ENCODE measurements at regions not wholly inside any gene's neighbourhood (a gene's known extent, or its start where the extent isn't known, plus 50 kb on each side); places are given as distances from the start of the nearest gene placed in this dataset.
A peak's percentile ranks its signal among the peaks of the same experiment; 100 is the strongest.

GRCh38 chr4:56240554-56241174, 146.6 kb downstream of the AASDH start:
- no peak for DNase-seq (ENCODE audit: low spot score)

DNA sequence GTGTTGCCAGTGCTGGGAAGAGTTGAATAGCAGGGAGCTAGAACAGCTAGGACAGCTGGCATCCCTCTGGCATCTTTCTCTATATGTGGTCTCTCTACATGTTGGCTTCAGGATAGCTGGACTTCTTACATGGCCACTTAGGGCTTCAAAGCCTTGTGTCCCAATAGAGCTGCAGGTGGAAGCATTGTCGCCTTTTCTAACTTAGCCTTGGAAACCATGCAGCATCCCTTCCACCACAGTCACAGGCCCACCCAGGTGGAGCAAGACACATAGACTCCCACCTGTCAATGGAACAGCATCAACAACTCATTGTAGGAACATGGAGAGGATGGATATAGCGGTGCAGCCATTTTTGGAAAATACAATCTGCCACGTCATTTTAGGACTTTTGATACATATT, 149.0 kb downstream of the AASDH start:
- no peak for DNase-seq (ENCODE audit: low spot score)

DNA sequence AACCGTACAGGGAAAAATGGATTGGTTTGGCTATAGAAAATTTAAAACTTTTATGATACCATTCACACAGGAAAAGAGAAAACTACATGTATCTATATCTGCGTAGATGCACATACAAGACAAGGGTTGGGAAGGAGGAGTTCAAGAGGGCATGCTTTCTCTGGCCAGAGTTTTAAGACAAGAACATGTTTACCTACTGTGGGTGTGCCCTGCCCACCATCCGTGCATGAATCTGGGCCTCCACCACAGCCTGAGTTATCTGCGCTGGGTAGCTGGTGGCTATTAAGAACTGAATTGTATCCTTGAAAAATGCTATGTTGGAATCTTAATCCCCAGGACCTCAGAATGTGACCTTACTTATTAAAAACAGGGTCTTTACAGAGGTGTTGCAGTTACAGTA, 151.6 kb downstream of the AASDH start:
- DNase-seq (ENCODE audit: low spot score): no peak

GRCh38 chr4:56235011-56235410, 152.3 kb downstream of the AASDH start:
- DNase-seq (ENCODE audit: low spot score): no peak

- no peak for DNase-seq (ENCODE audit: low spot score)
Measured at GRCh38 chr4:56234098-56234497, 153.2 kb downstream of the AASDH start.

DNA sequence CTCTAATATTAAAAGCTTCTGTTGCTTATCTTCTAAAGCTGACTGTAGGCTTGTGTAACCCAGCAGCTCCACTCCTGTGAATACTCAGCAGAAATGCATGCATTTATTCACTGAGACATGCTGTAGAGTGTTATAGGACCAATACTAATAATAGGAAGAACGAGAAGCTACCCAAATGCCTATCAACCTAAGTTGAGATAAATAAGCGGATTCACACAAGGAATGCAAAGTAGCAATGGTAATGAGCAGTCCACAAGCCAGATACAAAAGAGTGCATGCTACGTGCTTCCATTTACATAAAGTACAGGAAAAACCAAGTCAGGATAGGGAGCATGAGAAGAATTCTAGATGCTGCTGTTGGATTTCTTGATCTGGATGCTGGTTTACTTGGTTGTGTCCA, 155.9 kb downstream of the AASDH start:
- no peak for DNase-seq (ENCODE audit: low spot score)

DNA sequence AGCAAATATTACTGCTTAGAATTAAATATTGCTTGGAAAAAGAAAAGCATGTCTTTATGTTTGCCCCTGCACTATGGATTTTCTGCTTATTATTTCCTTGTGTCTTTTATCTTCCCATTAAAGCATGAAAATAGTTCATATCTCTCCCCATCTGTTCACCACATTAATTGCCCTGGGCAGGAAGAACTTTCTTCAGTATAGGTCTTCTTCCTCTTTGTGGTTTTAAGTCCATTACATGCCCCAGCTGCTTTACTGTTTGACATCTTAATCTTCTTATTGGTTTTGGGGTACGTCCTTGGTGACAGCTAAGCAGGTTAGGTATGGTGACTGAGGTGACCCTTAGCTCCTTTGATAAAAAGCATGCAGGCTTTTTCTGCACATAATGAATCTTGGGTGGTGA, 157.3 kb downstream of the AASDH start:
- DNase-seq (ENCODE audit: low spot score): no peak

DNA sequence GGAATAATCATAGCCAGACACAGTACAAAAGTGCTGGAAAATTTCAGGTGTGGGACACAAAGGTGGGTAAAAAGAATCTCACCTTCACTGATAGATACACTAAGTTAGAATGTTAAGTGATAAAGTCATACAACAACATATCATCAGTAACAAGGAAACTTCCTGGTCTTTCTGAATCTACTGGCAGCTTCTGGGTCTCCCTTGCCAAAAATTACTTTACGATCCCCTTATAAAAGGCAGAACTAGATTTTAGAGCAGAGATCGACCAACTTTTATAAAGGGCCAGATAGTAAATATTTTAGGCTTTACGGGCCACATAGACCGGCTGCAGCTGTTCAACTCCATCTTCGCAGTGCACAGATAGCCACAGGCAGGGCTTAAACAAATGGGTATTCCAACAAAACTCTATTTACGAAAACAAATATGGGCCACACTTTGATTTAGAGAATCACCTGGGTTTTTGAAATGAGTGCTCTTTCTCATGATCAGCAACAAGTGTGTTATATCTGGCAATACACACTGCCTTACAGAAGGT, 159.9 kb downstream of the AASDH start:
- DNase-seq (ENCODE audit: low spot score): no peak

GRCh38 chr4:56226579-56226978, 160.7 kb downstream of the AASDH start:
- DNase-seq (ENCODE audit: low spot score): no peak

DNA sequence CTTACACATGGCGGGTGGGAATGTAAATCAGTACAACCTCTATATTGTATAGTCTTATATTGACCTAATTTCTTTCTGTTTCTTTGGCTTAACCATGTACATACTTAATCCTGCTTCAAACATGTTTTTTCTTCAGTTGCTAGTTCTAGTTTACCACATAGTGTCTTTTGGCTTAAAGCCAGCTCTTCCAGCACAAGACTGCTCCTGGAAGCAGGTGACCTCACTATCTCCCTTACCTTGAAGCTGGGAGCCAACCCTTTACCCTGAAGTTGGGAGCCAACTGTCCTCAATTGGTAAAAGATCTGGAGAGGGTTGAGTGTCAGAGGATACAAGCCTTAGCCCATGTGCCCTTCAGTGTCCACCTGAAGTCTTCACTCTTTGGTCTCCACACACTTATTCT, 162.7 kb downstream of the AASDH start:
- no peak for DNase-seq (ENCODE audit: low spot score)

- DNase-seq (ENCODE audit: low spot score): no peak
Measured at GRCh38 chr4:56222514-56222913, 164.8 kb downstream of the AASDH start.

DNA sequence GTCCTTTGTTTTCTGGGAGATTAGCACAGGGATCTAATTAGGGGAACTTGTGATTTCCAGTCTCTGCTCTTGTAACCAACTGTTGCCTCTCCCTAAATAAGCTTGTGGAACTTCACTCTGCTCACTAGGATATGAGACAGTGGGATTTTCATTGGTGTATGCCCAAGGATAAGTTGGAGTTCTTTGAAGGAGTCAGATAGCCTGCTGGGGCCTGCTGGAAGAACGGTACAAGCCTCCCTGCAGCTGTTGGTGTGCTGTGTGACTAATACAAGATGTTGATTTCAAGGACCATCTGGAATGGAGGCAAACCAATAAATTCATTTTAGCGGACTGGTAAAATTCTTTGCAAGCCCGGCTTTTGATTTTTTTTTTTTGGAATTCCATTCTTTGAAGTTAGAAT, 167.0 kb downstream of the AASDH start:
- DNase-seq (ENCODE audit: low spot score): no peak

DNA sequence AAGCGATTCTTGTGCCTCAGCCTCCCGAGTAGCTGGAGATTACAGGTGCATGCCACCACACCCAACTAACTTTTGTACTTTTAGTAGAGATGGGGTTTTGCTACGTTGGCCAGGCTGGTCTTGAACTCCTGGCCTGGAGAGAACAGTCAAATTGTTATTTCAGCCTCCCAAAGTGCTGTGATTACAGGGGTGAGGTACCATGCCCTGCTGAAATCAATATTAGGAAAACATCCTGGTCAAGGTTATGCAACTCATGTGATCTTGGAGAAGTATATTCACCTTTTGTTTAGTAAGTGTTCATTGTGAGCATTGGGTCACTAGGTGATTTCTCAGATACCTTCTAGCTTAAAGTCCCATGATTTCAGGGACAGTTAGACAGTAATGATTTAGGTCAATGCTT, 167.8 kb downstream of the AASDH start:
- DNase-seq (ENCODE audit: low spot score): no peak

DNA sequence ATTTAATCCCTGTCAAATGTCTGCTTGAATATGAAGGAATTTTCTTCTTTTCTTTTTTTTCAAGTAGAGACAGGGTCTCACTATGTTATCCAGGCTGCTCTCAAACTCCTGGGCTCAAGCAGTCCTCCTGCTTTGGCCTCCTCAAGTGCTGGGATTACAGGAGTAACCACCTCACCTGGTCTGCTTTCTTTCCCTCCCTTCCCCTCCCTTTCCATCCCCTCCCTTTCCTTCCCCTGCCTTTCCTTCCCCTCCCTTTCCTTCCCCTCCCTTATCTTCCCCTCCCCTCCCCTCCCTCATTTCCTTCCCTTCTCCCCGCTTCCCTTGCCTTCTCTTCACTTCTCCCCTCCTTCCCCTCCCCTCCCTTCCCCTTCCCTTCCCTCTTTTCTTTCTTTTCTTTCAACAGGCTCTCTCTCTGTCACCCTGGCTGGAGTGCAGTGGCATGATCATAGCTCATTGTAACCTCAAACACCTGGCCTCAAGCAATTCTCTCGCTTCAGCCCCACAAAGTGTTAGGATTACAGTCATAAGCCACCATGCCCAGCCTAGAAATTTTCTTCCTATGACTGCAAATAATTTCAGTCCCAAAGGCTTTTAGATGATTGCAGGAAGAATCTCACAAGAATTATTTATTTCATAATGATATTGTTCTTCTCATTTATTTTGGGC, 168.9 kb downstream of the AASDH start:
- DNase-seq (ENCODE audit: low spot score): no peak

DNA sequence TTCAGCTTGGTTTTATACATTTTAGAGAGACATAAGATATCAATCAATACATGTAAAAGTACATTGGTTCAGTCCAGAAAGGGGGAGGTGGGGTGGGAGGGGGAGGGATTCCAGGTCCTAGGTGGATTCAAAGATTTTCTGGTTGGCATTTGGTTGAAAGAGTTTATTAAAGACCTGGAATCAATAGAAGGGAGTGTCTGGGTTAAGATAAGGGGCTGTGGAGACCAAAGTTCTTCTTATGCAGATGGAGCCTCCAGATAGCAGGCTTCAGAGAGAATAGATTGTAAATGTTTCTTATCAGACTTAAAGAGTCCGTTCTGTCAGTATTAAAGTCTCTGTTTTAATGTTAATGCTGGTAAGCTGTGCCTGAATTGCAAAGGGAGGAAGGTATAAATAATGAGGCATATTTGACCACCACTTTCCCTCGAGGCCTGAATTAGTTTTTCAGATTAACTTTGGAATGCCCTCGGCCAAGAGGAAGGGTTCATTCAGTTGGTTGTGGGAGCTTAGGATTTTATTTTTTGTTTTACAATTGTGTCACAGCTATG, 169.9 kb downstream of the AASDH start:
- DNase-seq (ENCODE audit: low spot score): no peak

- DNase-seq (ENCODE audit: low spot score): peak; percentile 53
Measured at GRCh38 chr4:56215901-56216300, 171.4 kb downstream of the AASDH start.

DNA sequence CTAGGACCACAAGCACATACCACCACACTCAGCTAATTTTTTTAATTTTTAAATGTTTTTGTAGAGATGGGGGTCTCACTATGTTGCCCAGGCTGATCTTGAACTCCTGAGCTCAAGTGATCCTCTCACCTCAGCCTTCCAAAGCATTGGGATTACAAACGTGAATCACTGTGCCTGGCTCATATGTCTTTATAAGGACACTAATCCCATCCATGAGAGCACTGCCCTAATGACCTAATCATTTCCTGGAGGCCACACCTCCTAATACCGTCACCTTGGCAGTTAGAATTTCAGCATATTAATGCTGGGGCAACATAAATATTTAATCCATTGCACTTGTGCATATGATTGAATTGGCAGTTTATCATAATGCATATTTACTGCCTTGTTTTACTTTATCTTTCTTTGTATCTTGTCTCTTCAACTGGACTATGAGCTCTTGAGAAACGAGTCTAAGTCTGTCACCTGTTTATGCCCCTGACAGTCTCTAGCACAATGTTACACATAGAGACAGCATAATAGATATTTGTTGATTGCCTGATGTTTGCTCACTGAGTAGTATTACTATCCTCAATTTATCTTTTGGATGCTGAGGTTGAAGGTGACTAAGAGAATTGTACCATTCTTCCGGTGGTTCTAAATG, 172.0 kb downstream of the AASDH start:
- DNase-seq (ENCODE audit: low spot score): peak; percentile 15

- no peak for DNase-seq (ENCODE audit: low spot score)
Measured at GRCh38 chr4:56213543-56213942, 173.7 kb downstream of the AASDH start.

GRCh38 chr4:56212774-56213173, 174.5 kb downstream of the AASDH start:
- no peak for DNase-seq (ENCODE audit: low spot score)

GRCh38 chr4:56211202-56211601, 176.1 kb downstream of the AASDH start:
- no peak for DNase-seq (ENCODE audit: low spot score)

DNA sequence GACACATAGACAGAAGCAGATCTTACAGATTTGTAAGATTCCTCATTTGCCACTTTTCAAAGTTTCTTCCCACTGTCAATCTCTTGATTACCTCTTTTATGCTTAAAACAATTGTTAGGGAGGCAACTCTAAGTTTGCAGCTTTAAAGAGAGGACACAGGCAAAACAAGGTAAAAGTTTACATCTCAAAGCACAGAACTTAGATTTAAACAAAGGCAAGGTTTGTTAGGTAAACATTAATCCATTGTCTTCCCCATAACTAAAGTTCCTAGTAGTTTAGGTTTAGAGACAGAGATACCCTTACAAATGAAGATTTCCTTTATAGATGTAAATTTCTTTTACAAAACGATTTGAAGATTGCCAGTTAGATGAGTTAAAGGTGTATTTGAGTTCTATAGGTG, 176.9 kb downstream of the AASDH start:
- DNase-seq (ENCODE audit: low spot score): no peak

DNA sequence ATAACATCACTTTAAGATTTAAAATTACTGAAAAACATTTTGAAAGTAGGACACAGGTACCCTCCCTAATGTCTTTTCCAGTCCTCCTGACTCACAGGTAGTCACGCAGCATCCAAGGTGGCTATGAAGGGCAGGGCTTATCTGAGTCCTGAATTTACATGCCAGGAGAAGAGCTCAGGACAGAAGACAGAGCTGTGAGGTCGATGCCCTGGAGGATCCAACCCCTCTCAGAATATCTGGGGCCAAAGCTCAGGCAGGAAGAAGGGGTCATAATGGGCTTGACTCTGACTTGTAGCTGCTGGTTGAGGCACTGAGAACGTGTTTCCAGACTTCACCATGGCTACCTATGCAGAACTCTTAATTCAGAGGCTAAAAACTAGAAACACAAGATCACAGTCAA, 177.5 kb downstream of the AASDH start:
- no peak for DNase-seq (ENCODE audit: low spot score)

DNA sequence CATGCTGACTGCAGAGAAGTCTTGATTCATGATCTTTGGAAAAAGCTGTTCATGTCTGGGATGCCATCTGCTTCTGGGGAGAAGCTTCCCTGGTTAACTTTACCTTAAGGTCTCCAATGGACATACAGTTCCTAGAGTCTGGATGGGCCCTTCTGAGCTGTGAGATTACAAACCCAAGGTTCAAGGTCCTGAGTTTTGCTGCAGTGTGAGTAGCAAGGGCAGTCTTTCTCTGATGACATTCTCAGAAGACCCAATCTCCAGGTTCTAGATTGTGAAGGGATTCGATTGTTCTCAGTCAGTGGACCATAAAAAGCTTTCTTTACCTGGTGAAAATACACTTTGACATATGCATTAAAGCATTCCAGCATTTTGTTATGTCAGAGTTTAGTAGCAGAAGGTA, 179.2 kb downstream of the AASDH start:
- no peak for DNase-seq (ENCODE audit: low spot score)

All from LoVo (cell line).